AG09309 (cell line): ENCODE measurements at regions not wholly inside any gene's neighbourhood (a gene's known extent, or its start where the extent isn't known, plus 50 kb on each side); places are given as distances from the start of the nearest gene placed in this dataset.

ENCODE experiments used
- DNase-seq: peaks from one replicate; pipeline ENCODE4 v3.0.0-alpha.2; 2010; ENCODE audit warnings: low read depth
- H3K4me3 ChIP-seq: 2 replicates; pipeline ENCODE4 v1.5.1; 2011; ENCODE audit warnings: mild to moderate bottlenecking, low read depth, low read length, moderate library complexity; ENCODE audit not compliant: control insufficient read depth
- TF ChIP-seq, protein P1 (sequence below): IDR thresholded peaks from 2 replicates; pipeline ENCODE4 v1.5.1; 2011; ENCODE audit warnings: mild to moderate bottlenecking, low read depth, low read length, inconsistent platforms; ENCODE audit not compliant: insufficient read depth, control insufficient read depth; ENCODE audit errors: missing control alignments

- no peak for DNase-seq
- H3K4me3 ChIP-seq = no peak overlapping the region
- TF ChIP-seq, protein P1, sequence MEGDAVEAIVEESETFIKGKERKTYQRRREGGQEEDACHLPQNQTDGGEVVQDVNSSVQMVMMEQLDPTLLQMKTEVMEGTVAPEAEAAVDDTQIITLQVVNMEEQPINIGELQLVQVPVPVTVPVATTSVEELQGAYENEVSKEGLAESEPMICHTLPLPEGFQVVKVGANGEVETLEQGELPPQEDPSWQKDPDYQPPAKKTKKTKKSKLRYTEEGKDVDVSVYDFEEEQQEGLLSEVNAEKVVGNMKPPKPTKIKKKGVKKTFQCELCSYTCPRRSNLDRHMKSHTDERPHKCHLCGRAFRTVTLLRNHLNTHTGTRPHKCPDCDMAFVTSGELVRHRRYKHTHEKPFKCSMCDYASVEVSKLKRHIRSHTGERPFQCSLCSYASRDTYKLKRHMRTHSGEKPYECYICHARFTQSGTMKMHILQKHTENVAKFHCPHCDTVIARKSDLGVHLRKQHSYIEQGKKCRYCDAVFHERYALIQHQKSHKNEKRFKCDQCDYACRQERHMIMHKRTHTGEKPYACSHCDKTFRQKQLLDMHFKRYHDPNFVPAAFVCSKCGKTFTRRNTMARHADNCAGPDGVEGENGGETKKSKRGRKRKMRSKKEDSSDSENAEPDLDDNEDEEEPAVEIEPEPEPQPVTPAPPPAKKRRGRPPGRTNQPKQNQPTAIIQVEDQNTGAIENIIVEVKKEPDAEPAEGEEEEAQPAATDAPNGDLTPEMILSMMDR = no peak
Observed at GRCh38 chr7:35334506-35334905, 80.6 kb upstream of the TBX20 start.

DNA sequence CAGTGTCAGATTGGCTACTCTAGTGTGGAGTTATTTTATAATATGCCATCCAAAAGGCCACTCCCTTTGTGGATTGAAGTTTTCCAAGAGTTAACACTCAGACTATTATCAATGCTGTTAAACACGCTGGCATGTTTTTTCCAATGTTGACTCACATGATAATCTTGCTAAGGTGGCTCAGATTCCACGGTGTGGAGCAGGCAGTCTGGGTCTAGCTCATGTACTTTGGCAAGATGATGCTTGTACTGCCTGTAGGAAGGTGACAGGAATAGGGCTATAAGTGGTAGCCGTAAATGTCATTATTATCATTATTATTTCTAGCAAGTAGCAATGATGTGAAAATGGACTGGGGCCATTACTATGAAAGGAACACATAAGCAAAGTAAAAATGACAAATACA lies 79.4 kb upstream of the TBX20 start:
- TF ChIP-seq, protein P1 = no peak
- no peak for DNase-seq

DNA sequence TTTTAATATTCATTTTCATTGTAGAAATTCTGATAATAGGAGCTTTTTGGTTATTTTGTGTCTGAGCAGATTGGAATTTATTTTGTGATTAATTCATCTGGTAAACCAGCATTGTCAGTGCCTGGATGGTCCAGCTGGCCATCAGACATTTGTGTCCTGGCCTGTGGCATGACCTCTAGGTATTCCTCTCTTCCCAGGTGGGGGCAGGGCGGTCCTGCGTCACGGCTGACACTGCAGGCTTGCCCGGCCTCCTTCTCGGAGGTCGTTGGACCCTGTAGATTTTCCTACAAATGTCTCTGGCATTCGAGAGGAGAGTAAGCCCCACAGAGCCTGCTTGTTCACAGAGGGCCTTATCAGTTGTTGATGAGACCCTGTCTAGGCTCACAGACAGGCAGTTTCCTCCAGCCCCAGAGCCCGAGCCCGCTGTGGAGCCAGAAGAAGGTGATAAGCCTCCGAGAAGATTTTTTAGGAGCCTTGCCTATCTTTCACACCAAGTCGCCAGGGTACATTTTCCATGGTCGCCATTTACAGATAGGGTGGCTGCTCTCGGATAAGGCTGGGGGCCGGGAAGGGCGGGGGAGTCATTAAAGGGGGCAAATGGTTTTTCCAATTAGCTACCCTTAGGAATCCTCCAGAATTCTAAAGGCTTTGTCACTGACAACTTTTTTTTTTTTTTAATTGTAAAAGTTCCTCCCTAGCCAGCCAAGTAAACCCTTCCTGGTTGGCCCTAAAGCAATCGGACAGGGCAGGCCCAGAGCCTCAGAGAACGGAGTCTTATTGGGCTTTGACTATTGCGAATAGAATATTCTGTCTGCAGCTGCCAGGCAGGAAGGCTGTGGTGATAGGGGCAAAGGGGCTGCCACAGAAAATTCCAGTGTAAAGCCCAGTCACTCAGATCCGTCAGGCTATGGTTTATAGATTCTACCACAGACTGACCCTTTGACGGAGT lies 78.1 kb upstream of the TBX20 start:
- TF ChIP-seq, protein P1 = no peak
- H3K4me3 ChIP-seq = no peak overlapping the region
- no peak for DNase-seq

More for the DNA sequence above, 79.4 kb upstream of the TBX20 start:
- H3K4me3 ChIP-seq = no peak overlapping the region

GRCh38 chr7:35329026-35329425 lies 75.1 kb upstream of the TBX20 start:
- no peak for DNase-seq
- no peak overlapping the region for H3K4me3 ChIP-seq
- TF ChIP-seq, protein P1 = no peak

DNA sequence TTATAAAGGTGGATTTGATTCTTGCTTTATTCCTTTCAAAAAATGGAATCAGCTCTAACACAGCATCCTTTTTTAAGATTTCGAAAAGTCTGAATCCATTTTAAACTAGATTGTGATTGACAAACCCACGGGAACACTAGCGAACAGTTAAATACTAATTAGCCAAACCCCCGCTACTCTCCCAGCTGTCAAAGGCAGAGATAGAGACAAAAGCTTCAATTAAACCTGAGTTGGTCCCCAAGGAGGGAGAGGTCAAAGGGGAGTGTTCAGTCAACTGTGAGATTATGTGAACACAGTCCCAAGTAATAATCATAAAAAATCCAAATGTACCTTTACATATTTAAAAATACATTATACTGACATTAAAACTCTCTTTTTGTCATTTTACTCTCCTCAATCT lies 65.7 kb upstream of the TBX20 start:
- no peak overlapping the region for H3K4me3 ChIP-seq
- no peak for DNase-seq
- TF ChIP-seq, protein P1 = no peak

DNA sequence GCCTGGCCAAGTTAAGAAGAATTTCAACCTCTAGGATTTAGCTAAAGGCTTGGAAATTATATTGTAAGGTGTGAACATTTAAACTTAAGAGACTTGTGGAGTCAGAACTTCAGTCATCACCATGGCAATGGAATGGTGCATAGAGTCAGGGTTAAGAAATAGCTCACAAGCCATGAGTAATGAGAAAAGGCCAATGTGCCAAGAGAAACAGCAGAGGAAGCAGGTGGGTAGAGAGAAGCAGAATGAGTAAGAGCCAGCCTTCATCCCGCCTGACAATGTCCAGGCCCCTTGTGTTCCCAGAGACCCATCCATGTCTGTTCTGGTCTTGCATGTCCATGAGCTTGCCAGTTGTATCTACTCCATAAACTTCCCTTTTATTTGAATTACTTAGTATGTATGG lies 62.6 kb upstream of the TBX20 start:
- H3K4me3 ChIP-seq = no peak overlapping the region
- no peak for DNase-seq
- TF ChIP-seq, protein P1 = no peak
